Stimulated activated CD8-positive, alpha-beta memory T cell treated with anti-CD3 and anti-CD28 coated beads, Interleukin-15, amount 100 ng/mL, for 48 hours (primary cell): ENCODE measurements at regions not wholly inside any gene's neighbourhood (a gene's known extent, or its start where the extent isn't known, plus 50 kb on each side); places are given as distances from the start of the nearest gene placed in this dataset.

Source experiments
- DNase-seq, 2 donors: peaks; one replicate each; pipeline ENCODE4 v3.0.0-alpha.2; 2020; ENCODE audit warnings: low read depth in 2 of 2

GRCh38 chr9:121599872-121600585, 51.4 kb upstream of the DAB2IP start:
- no peak for DNase-seq

GRCh38 chr9:121601194-121601593, 50.2 kb upstream of the DAB2IP start:
- DNase-seq = no peak
